WTC11 (cell line): ENCODE measurements at regions not wholly inside any gene's neighbourhood (a gene's known extent, or its start where the extent isn't known, plus 50 kb on each side); places are given as distances from the start of the nearest gene placed in this dataset.
"Not testable (repeated sequence)": the region's sequence is repeated elsewhere in the genome, so short reads cannot be mapped to it uniquely, and the experiment has no call there.

Experiments
- ATAC-seq: fragments of 200-7000 bp; cut with Tn5 transposase; 2 replicates; pipeline ENCODE4 v1.10.0; 2021; ENCODE audit warnings: mild to moderate bottlenecking, moderate library complexity
- CTCF ChIA-PET: fragments of 300-600 bp; sonication (Branson Sonifier 250); formaldehyde crosslinking; loops from one replicate; lab custom pipeline; 2021; ENCODE audit warnings: antibody characterized with exemption; lab: Charles Lee
- POLR2A ChIA-PET: fragments of 350-600 bp; sonication (Branson Sonifier 250); formaldehyde crosslinking; loops from one replicate; lab custom pipeline; 2021; ENCODE audit warnings: antibody characterized with exemption; lab: Charles Lee
- DNase-seq: peaks from one replicate; pipeline ENCODE4 v3.0.0; 2021; ENCODE audit warnings: low spot score
- H3K27ac Mint-ChIP-seq: 2 replicates; pipeline ENCODE4 v1.8.0; 2021; ENCODE audit warnings: mixed read lengths
- H3K27me3 Mint-ChIP-seq: 2 replicates; pipeline ENCODE4 v1.8.0; 2021; ENCODE audit warnings: low read depth, mild to moderate bottlenecking, moderate library complexity, mixed read lengths
- H3K36me3 Mint-ChIP-seq: 2 replicates; pipeline ENCODE4 v1.8.0; 2021; ENCODE audit warnings: mixed read lengths
- H3K4me1 Mint-ChIP-seq: 2 replicates; pipeline ENCODE4 v1.8.0; 2022; ENCODE audit warnings: mixed read lengths
- H3K4me3 Mint-ChIP-seq: 2 replicates; pipeline ENCODE4 v1.8.0; 2021; ENCODE audit warnings: mild to moderate bottlenecking, moderate library complexity, mixed read lengths
- H3K9me3 Mint-ChIP-seq: 2 replicates; pipeline ENCODE4 v1.8.0; 2021; ENCODE audit warnings: mixed read lengths
- ATF2 ChIP-seq: sonication (generic); formaldehyde crosslinking; IDR thresholded peaks from 2 replicates; pipeline ENCODE4 v1.8.1; 2022; ENCODE audit warnings: low read depth, missing genetic modification reagents, borderline replicate concordance
- ELF4 ChIP-seq: sonication (generic); formaldehyde crosslinking; IDR thresholded peaks from 2 replicates; pipeline ENCODE4 v1.8.1; 2022; ENCODE audit warnings: low read depth, mild to moderate bottlenecking, moderate library complexity, missing genetic modification reagents
- ERG ChIP-seq: fragments of 250-450 bp; sonication (Bioruptor Pico); IDR thresholded peaks from 2 replicates; pipeline ENCODE4 v1.8.0; 2021; ENCODE audit warnings: mild to moderate bottlenecking
- GABPB1 ChIP-seq: sonication (generic); formaldehyde crosslinking; IDR thresholded peaks from 2 replicates; pipeline ENCODE4 v1.8.1; 2023; ENCODE audit warnings: mild to moderate bottlenecking, missing genetic modification reagents
- IRF1 ChIP-seq: sonication (generic); formaldehyde crosslinking; IDR thresholded peaks from 2 replicates; pipeline ENCODE4 v1.8.0; 2023; ENCODE audit warnings: missing genetic modification reagents
- IRF2 ChIP-seq: sonication (generic); formaldehyde crosslinking; IDR thresholded peaks from 2 replicates; pipeline ENCODE4 v1.8.0; 2022; ENCODE audit warnings: low read depth, missing genetic modification reagents, borderline replicate concordance
- JUN ChIP-seq: sonication (generic); formaldehyde crosslinking; IDR thresholded peaks from 2 replicates; pipeline ENCODE4 v1.8.0; 2023; ENCODE audit warnings: mild to moderate bottlenecking, missing genetic modification reagents
- NR2C2 ChIP-seq: sonication (generic); formaldehyde crosslinking; IDR thresholded peaks from 2 replicates; pipeline ENCODE4 v1.8.0; 2022; ENCODE audit warnings: mild to moderate bottlenecking, missing genetic modification reagents
- SP1 ChIP-seq: sonication (generic); formaldehyde crosslinking; conservative IDR thresholded peaks from 2 replicates; pipeline ENCODE4 v1.8.1; 2022; ENCODE audit warnings: missing genetic modification reagents
- USF2 ChIP-seq: sonication (generic); formaldehyde crosslinking; IDR thresholded peaks from 2 replicates; pipeline ENCODE4 v1.8.1; 2023; ENCODE audit warnings: mild to moderate bottlenecking, missing genetic modification reagents, moderate library complexity
- ZBTB21 ChIP-seq: sonication (generic); formaldehyde crosslinking; IDR thresholded peaks from 2 replicates; pipeline ENCODE4 v1.8.1; 2023; ENCODE audit warnings: mild to moderate bottlenecking, missing genetic modification reagents, borderline replicate concordance
- ZNF423 ChIP-seq: fragments of 250-450 bp; sonication (Bioruptor Pico); IDR thresholded peaks from 2 replicates; pipeline ENCODE4 v2.1.2; 2022; ENCODE audit warnings: mild to moderate bottlenecking, moderate library complexity
- TF ChIP-seq, protein P1 (sequence below): sonication (generic); formaldehyde crosslinking; IDR thresholded peaks from 2 replicates; pipeline ENCODE4 v1.8.0; 2022; ENCODE audit warnings: missing genetic modification reagents
- TF ChIP-seq, protein P2 (sequence below): fragments of 250-450 bp; sonication (Bioruptor Pico); IDR thresholded peaks from 2 replicates; pipeline ENCODE4 v1.9.0; 2021; ENCODE audit warnings: moderate library complexity, mild to moderate bottlenecking, inconsistent platforms, borderline replicate concordance
- TF ChIP-seq, protein P3 (sequence below): sonication (generic); formaldehyde crosslinking; IDR thresholded peaks from 2 replicates; pipeline ENCODE4 v1.8.1; 2023; ENCODE audit warnings: mild to moderate bottlenecking, missing genetic modification reagents

- Mint-ChIP-seq H3K27me3 (no peaks in the 10 kb centered on the region; the same call in 1 of the 2 replicates), H3K4me3 (no peak overlapping the region), H3K27ac (no peak overlapping the region), H3K9me3 (peaks cover 15% of the 10 kb centered on the region), H3K4me1 (peaks cover 10% of the 10 kb centered on the region; the same call in 1 of the 2 replicates), H3K36me3 (no peaks in the 10 kb centered on the region; the same call in 1 of the 2 replicates)
- TF ChIP-seq, protein P1, sequence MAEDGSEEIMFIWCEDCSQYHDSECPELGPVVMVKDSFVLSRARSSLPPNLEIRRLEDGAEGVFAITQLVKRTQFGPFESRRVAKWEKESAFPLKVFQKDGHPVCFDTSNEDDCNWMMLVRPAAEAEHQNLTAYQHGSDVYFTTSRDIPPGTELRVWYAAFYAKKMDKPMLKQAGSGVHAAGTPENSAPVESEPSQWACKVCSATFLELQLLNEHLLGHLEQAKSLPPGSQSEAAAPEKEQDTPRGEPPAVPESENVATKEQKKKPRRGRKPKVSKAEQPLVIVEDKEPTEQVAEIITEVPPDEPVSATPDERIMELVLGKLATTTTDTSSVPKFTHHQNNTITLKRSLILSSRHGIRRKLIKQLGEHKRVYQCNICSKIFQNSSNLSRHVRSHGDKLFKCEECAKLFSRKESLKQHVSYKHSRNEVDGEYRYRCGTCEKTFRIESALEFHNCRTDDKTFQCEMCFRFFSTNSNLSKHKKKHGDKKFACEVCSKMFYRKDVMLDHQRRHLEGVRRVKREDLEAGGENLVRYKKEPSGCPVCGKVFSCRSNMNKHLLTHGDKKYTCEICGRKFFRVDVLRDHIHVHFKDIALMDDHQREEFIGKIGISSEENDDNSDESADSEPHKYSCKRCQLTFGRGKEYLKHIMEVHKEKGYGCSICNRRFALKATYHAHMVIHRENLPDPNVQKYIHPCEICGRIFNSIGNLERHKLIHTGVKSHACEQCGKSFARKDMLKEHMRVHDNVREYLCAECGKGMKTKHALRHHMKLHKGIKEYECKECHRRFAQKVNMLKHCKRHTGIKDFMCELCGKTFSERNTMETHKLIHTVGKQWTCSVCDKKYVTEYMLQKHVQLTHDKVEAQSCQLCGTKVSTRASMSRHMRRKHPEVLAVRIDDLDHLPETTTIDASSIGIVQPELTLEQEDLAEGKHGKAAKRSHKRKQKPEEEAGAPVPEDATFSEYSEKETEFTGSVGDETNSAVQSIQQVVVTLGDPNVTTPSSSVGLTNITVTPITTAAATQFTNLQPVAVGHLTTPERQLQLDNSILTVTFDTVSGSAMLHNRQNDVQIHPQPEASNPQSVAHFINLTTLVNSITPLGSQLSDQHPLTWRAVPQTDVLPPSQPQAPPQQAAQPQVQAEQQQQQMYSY (CRISPR knock-in tag) = no peak
- TF ChIP-seq IRF2 (CRISPR knock-in tag) = no peak
- TF ChIP-seq USF2 = no peak
- TF ChIP-seq ATF2 = no peak
- TF ChIP-seq IRF1 (CRISPR knock-in tag) = no peak
- TF ChIP-seq JUN = no peak
- TF ChIP-seq, protein P2, sequence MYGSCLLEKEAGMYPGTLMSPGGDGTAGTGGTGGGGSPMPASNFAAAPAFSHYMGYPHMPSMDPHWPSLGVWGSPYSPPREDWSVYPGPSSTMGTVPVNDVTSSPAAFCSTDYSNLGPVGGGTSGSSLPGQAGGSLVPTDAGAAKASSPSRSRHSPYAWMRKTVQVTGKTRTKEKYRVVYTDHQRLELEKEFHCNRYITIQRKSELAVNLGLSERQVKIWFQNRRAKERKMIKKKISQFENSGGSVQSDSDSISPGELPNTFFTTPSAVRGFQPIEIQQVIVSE (CRISPR knock-in tag) = no peak
- TF ChIP-seq ERG (CRISPR knock-in tag) = no peak
- TF ChIP-seq ZNF423 = no peak
- TF ChIP-seq SP1 (CRISPR knock-in tag) = no peak
- TF ChIP-seq ELF4 (CRISPR knock-in tag) = no peak
- TF ChIP-seq ZBTB21 (CRISPR knock-in tag) = no peak
- TF ChIP-seq NR2C2 = no peak
- no peak for TF ChIP-seq GABPB1 (CRISPR knock-in tag)
- TF ChIP-seq, protein P3, sequence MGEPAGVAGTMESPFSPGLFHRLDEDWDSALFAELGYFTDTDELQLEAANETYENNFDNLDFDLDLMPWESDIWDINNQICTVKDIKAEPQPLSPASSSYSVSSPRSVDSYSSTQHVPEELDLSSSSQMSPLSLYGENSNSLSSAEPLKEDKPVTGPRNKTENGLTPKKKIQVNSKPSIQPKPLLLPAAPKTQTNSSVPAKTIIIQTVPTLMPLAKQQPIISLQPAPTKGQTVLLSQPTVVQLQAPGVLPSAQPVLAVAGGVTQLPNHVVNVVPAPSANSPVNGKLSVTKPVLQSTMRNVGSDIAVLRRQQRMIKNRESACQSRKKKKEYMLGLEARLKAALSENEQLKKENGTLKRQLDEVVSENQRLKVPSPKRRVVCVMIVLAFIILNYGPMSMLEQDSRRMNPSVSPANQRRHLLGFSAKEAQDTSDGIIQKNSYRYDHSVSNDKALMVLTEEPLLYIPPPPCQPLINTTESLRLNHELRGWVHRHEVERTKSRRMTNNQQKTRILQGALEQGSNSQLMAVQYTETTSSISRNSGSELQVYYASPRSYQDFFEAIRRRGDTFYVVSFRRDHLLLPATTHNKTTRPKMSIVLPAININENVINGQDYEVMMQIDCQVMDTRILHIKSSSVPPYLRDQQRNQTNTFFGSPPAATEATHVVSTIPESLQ (CRISPR knock-in tag) = no peak
- no peak for DNase-seq
- no peak for ATAC-seq
- ChIA-PET POLR2A (no interaction called here), CTCF (no interaction called here)
Measured at GRCh38 chr14:55915456-55915855, 202.8 kb upstream of the PELI2 start.

DNA sequence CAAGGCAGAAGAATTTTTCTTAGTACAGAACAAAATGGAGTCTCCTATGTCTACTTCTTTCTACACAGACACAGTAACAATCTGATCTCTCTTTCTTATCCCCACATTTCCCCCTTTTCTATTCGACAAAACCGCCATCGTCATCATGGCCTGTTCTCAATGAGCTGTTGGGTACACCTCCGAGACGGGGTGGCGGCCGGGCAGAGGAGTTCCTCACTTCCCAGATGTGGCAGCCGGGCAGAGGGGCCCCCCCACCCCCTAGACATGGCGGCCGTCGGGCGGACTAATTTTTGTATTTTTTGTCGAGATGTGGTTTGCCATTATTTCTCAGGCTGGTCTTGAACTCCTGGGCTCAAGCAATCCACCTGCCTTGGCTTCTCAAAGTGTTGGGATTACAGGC lies 198.4 kb upstream of the PELI2 start:
- DNase-seq, H3K36me3 Mint-ChIP-seq, H3K4me3 Mint-ChIP-seq, CTCF ChIA-PET, POLR2A ChIA-PET, H3K4me1 Mint-ChIP-seq, H3K27me3 Mint-ChIP-seq, H3K27ac Mint-ChIP-seq, ATAC-seq: not testable (repeated sequence)
- H3K9me3 Mint-ChIP-seq = peaks cover 15% of the 10 kb centered on the region
